DOHH2 (cell line): ENCODE measurements at regions not wholly inside any gene's neighbourhood (a gene's known extent, or its start where the extent isn't known, plus 50 kb on each side); places are given as distances from the start of the nearest gene placed in this dataset.

Source experiments
- H3F3A ChIP-seq: fragments of 200-600 bp; sonication (generic), shearing (Covaris generic); 2 replicates; pipeline ENCODE4 v1.6.0; 2016; ENCODE audit warnings: antibody characterized with exemption, mild to moderate bottlenecking; ENCODE audit not compliant: control insufficient read depth, insufficient read depth
- H3K27ac ChIP-seq: fragments of 200-600 bp; sonication (generic); 2 replicates; pipeline ENCODE4 v1.5.1; 2014; ENCODE audit warnings: low read depth, mild to moderate bottlenecking, low read length, moderate library complexity
- H3K27me3 ChIP-seq: fragments of 200-600 bp; sonication (generic); 2 replicates; pipeline ENCODE4 v1.6.1; 2014; ENCODE audit warnings: mild to moderate bottlenecking, low read length, mixed read lengths; ENCODE audit not compliant: control insufficient read depth
- H3K36me3 ChIP-seq: fragments of 200-600 bp; sonication (generic); 2 replicates; pipeline ENCODE4 v1.6.1; 2014; ENCODE audit warnings: mild to moderate bottlenecking, low read length, moderate library complexity, mixed read lengths; ENCODE audit not compliant: control insufficient read depth
- H3K4me1 ChIP-seq: fragments of 200-600 bp; sonication (generic); 2 replicates; pipeline ENCODE4 v1.6.1; 2014; ENCODE audit warnings: mild to moderate bottlenecking, low read length, mixed read lengths; ENCODE audit not compliant: control insufficient read depth
- H3K4me2 ChIP-seq: fragments of 200-600 bp; sonication (generic); 2 replicates; pipeline ENCODE4 v1.6.0; 2014; ENCODE audit warnings: mild to moderate bottlenecking, low read length, moderate library complexity
- H3K4me3 ChIP-seq: fragments of 200-600 bp; sonication (generic); 2 replicates; pipeline ENCODE4 v1.5.1; 2014; ENCODE audit warnings: mild to moderate bottlenecking, low read length, mixed read lengths
- H3K79me2 ChIP-seq: fragments of 200-600 bp; sonication (generic); 2 replicates; pipeline ENCODE4 v1.6.1; 2014; ENCODE audit warnings: mild to moderate bottlenecking, low read length, mixed read lengths; ENCODE audit not compliant: control insufficient read depth
- H3K9me2 ChIP-seq: fragments of 200-600 bp; sonication (generic); replicated peaks from 2 replicates; pipeline ENCODE4 v1.6.1; 2014; ENCODE audit warnings: mild to moderate bottlenecking, low read length, mixed read lengths; ENCODE audit not compliant: control insufficient read depth
- H3K9me3 ChIP-seq: fragments of 200-600 bp; sonication (generic); 2 replicates; pipeline ENCODE4 v1.6.1; 2014; ENCODE audit warnings: antibody characterized with exemption, low read length, mixed read lengths; ENCODE audit not compliant: control insufficient read depth, insufficient read depth
- H4K20me1 ChIP-seq: fragments of 200-600 bp; sonication (generic); 2 replicates; pipeline ENCODE4 v1.6.0; 2014; ENCODE audit warnings: low read depth, mild to moderate bottlenecking, antibody characterized with exemption, low read length, moderate library complexity; ENCODE audit not compliant: control insufficient read depth, insufficient read depth
- EZH2phosphoT487 ChIP-seq: fragments of 200-600 bp; sonication (generic); IDR thresholded peaks from 2 replicates; pipeline ENCODE4 v1.6.1; 2017; ENCODE audit warnings: borderline replicate concordance, mild to moderate bottlenecking, antibody characterized with exemption, low read length, moderate library complexity, mixed read lengths
- TF ChIP-seq, protein P1 (sequence below): fragments of 200-600 bp; sonication (generic); IDR thresholded peaks from one replicate; pipeline ENCODE4 v1.5.1; 2014; ENCODE audit warnings: antibody characterized with exemption, mild to moderate bottlenecking, low read depth, low read length; ENCODE audit not compliant: poor library complexity, severe bottlenecking

DNA sequence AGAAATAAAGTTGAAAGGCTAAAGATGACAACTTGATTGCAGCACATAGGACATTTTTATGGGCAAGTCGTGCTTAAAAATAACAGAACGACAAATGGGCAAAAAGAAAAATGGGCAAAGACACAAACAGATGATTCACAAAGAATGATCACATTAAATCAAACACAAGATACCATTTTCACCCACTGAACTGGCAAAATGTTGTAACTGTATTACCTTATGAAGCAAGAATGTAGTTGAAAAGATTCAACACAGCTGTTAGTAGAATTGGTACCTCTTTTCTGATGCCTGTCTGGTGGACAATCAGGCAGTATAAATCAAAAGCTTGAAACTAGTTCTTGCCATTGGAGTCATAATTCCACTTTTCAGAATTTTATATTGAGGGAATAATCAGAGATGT is 81.0 kb upstream of the PALM2AKAP2 start:
- Histone ChIP-seq H3K27ac (no peak overlapping the region), H3K36me3 (no peaks in the 10 kb centered on the region), H3K4me1 (no peaks in the 10 kb centered on the region), H3K4me3 (no peak overlapping the region), H4K20me1 (no peaks in the 10 kb centered on the region), H3K79me2 (no peaks in the 10 kb centered on the region), H3K4me2 (no peak overlapping the region), H3F3A (no peaks in the 10 kb centered on the region), H3K9me3 (no peaks in the 10 kb centered on the region), H3K9me2 (no peaks in the 10 kb centered on the region), H3K27me3 (no peaks in the 10 kb centered on the region)
- no peak for TF ChIP-seq EZH2phosphoT487
- TF ChIP-seq, protein P1, sequence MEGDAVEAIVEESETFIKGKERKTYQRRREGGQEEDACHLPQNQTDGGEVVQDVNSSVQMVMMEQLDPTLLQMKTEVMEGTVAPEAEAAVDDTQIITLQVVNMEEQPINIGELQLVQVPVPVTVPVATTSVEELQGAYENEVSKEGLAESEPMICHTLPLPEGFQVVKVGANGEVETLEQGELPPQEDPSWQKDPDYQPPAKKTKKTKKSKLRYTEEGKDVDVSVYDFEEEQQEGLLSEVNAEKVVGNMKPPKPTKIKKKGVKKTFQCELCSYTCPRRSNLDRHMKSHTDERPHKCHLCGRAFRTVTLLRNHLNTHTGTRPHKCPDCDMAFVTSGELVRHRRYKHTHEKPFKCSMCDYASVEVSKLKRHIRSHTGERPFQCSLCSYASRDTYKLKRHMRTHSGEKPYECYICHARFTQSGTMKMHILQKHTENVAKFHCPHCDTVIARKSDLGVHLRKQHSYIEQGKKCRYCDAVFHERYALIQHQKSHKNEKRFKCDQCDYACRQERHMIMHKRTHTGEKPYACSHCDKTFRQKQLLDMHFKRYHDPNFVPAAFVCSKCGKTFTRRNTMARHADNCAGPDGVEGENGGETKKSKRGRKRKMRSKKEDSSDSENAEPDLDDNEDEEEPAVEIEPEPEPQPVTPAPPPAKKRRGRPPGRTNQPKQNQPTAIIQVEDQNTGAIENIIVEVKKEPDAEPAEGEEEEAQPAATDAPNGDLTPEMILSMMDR, result no peak

DNA sequence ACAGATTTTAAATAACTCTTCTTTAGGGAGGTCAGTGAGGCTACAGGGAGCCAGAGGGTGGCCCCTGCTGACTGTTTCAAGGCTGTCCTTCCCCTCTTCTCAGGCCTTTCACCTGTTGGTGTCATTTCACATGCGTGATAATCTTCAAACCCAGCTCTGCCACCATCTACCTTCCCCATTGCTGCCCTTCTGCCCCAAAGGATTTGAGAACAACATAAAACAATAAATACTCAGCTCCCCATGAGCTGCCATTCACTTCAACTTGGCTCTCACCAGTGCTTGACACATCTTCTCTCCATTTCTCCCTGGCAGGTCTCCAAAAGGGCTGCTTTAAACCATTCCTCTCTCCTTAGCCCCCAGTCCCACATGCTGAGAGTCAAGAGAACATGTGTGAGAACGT is 75.5 kb upstream of the PALM2AKAP2 start:
- no peaks in the 10 kb centered on the region for H4K20me1 ChIP-seq
- H3K9me3 ChIP-seq, result no peaks in the 10 kb centered on the region
- TF ChIP-seq, protein P1, result no peak
- no peak for TF ChIP-seq EZH2phosphoT487

DNA sequence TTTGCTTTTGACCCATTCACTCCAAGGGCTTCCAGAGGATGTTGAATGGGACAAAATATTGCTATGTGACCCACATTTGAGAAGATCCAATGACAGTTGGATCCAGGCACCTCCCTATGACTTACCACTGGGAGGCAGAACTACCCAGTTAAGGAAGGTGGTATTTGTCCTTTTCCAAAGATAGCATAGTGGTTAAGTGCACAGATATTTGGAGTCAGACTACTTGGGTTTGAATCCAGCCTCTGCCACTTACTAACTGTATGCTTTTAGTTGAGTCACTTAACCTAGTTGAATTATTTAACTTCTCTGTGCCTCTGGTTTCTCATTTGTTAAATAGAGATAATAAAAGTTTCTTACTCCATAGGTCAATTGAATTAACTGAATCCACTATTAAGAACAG is 74.5 kb upstream of the PALM2AKAP2 start:
- no peak overlapping the region for H3K27ac ChIP-seq
- no peak overlapping the region for H3K4me3 ChIP-seq
- no peaks in the 10 kb centered on the region for H3F3A ChIP-seq
- H3K4me1 ChIP-seq, result no peaks in the 10 kb centered on the region
- TF ChIP-seq, protein P1, result no peak
- TF ChIP-seq EZH2phosphoT487, result no peak
- H3K79me2 ChIP-seq, result no peaks in the 10 kb centered on the region
- H3K9me2 ChIP-seq, result no peaks in the 10 kb centered on the region
- no peaks in the 10 kb centered on the region; the same call in 1 of the 2 replicates for H3K27me3 ChIP-seq
- H3K36me3 ChIP-seq, result no peaks in the 10 kb centered on the region
- no peak overlapping the region for H3K4me2 ChIP-seq
- H4K20me1 ChIP-seq, result no peaks in the 10 kb centered on the region
- H3K9me3 ChIP-seq, result no peaks in the 10 kb centered on the region

More for the DNA sequence above, 75.5 kb upstream of the PALM2AKAP2 start:
- Histone ChIP-seq H3K27me3 (no peaks in the 10 kb centered on the region; the same call in 1 of the 2 replicates), H3K4me3 (no peak overlapping the region), H3K4me2 (no peak overlapping the region), H3K27ac (no peak overlapping the region), H3K9me2 (no peaks in the 10 kb centered on the region), H3K36me3 (no peaks in the 10 kb centered on the region), H3K79me2 (no peaks in the 10 kb centered on the region), H3F3A (no peaks in the 10 kb centered on the region), H3K4me1 (no peaks in the 10 kb centered on the region)

DNA sequence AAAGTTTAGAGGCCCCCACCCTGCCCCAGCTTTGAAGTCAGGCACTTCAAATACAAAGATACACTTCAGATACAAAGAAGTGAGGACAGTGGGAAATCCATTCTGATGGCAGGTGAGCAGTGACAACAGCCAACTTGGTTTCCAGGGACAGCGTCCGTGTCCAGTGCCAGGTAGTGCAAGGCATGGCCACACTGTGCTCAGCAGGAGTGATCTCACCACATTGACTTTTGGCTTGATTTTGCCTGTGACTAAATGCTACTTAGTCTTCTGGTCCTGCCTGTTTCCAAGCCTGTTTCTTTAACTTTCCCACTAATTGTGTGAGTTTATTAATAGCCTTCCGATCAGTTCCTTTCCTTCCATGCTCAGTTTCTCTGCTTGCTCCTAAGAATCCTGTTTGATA is 72.6 kb upstream of the PALM2AKAP2 start:
- Histone ChIP-seq H4K20me1 (no peaks in the 10 kb centered on the region), H3K4me2 (no peak overlapping the region), H3K79me2 (no peaks in the 10 kb centered on the region), H3K27ac (no peak overlapping the region), H3F3A (no peaks in the 10 kb centered on the region), H3K9me3 (no peaks in the 10 kb centered on the region), H3K4me3 (no peak overlapping the region), H3K9me2 (no peaks in the 10 kb centered on the region), H3K36me3 (no peaks in the 10 kb centered on the region), H3K4me1 (no peaks in the 10 kb centered on the region), H3K27me3 (no peaks in the 10 kb centered on the region; the same call in 1 of the 2 replicates)
- TF ChIP-seq EZH2phosphoT487, result no peak
- TF ChIP-seq, protein P1, result no peak
